GM19324 (cell line): ENCODE measurements at regions not wholly inside any gene's neighbourhood (a gene's known extent, or its start where the extent isn't known, plus 50 kb on each side); places are given as distances from the start of the nearest gene placed in this dataset.

Experiments used
- ATAC-seq: cut with Tn5 transposase; IDR thresholded peaks from one replicate; pipeline ENCODE4 v1.9.1; 2021; ENCODE audit warnings: mild to moderate bottlenecking, moderate library complexity; ENCODE audit not compliant: unreplicated experiment, low FRiP score

DNA sequence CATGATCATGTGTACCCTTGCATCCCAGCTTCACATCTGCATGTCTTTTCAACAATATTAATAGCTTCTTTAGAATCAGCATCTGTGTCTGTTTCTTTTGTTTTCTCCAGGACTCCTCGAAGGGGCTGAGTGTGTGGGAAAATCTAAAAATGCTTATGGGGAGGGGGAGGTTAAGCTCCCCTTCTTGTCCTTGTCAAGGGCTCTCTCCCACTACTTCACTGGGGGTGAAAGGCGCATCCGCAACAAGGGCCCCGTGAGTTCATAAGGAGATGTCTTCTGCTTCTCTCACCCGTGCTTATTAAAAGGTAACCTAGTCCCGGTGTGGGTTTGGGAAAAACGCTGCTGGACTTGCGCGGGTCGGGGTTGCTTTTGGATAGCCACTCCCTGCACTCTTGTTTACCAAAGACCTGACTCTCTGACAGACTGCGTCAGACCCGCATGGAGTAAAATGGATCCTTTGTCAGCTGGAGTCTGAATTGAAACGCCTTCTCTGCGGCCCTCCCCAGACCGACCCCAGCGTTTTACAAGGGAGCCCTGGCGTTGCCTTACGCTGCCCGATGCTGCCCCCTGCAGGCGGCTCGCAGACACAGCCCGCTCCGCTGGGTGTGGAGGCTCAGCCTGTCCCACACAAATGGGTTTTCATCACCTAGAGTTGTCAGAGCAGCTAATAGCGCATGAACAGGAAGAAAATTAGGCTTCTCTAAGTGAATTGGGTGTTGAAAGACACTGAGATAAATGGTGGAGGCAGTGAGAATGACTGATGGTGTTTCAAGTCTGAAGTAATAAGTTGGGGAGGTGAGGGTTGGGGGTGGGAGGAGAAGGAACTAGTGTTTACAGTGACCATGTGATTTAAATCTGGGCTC, 53.8 kb downstream of the IER5 start:
- ATAC-seq: peak; percentile 60

GRCh38 chr1:181143102-181143859, 54.8 kb downstream of the IER5 start:
- no peak for ATAC-seq

GRCh38 chr1:181144238-181144637, 55.7 kb downstream of the IER5 start:
- no peak for ATAC-seq

DNA sequence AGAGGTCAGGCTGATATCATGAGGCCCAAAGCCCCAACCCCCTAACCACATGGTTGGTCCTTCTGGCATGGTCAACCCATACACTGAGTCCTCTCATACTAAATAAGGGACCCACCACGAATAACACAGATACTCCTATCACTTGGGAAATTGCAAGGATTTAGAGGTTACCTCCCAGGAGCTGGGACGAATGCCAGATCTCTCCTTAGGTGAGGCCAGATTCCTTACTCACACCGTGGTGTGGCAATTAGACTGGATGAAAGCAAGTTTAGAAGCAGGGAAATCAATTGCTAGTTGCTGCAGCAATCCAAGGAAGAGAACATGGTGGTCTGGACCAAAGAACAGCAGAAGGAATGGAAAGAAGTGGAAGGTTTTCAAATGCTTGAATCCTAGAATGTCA, 60.1 kb downstream of the IER5 start:
- ATAC-seq: no peak

GRCh38 chr1:181149326-181150125, 61.0 kb downstream of the IER5 start:
- peak; percentile 68 for ATAC-seq

DNA sequence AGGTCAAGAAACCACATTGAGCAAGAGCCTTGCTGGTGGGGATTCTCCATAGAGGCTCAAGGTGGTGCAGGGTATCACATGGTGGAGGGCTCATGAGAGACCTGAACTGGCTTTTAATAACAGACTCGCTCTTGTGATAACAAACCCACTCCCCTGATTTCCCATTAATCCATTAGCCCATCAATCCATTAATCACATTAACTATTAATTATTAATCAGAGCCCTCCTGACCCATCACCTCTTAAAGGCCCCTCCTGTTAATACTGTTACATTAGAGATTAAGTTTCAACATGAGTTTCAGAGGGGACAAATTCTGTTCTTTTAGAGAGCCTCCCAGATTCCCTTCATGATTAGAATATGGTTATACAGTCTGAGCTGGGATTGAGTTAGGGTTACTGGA, 61.8 kb downstream of the IER5 start:
- no peak for ATAC-seq

DNA sequence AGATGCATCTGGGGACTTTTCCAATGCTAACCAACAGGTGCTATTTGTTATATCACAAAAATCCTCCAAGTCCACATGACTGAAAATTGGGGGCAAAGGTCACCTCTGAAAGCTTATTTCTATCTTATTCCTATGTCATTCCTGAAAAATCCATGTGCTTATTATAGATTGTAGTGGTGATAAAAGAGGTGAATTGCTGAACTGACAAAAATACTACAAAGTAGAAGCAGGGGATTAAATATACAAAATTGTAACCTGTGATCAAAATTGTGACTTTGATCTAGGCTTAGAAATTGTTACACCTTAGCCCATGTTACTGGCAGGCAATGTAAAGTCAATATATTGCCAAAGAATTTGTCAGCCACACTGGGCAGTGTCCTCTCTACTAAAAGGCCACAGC, 62.3 kb downstream of the IER5 start:
- ATAC-seq: no peak

- no peak for ATAC-seq
These were observed 63.2 kb downstream of the IER5 start for GRCh38 chr1:181151378-181152326.

DNA sequence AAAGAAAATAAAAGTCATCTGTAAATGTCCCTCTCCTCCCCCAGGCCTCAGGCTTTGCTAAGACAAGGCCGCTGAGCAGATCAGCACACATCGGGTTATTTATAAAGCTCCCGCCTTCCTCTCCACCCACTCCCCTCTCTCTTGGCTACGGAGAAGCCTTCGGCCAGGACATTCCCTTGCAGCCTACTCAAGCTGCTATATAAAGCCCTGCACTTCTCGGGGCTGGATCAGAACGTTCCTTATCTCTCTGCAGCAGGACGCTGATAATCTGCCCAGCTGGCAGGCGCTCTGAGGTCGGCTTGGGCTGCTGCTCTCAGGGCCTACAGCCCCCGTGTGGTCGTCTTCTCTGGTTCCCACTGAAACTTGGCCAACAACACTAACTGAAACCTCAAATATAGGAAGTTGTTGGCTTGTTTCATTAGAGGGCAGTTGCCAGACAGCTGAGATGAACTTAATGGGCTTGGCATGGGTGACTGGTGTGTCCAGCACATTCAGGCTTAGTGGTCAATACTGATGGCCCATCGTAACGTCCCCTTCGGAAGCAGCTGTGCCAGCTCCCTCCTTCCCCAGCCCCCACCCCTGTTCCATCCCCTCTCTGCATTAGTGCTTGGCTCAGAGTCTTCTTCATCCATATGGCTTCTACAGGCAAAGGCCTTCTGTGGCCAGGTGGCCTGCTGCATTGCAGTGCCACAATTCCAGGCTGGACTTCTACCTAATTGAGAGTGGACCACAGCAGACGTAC, 64.6 kb downstream of the IER5 start:
- ATAC-seq: peak; percentile 75

DNA sequence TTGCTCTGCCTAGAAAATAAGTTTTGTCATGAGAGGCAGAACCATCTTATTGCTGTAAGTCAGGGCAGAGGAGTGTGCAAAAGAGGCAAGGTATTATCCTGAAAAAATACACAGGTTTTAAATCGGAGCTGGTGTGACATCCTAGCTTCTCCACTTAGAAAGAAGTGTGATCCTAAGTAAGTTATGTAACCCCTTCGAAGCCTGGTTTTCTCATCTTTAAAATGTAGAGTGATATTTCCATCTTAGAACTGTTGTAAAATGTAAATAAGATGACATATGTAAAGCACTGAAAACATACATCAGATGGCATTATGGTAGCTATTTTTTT, 65.1 kb downstream of the IER5 start:
- no peak for ATAC-seq

GRCh38 chr1:181155339-181155738, 66.8 kb downstream of the IER5 start:
- no peak for ATAC-seq

GRCh38 chr1:181159451-181160140, 71.1 kb downstream of the IER5 start:
- no peak for ATAC-seq

DNA sequence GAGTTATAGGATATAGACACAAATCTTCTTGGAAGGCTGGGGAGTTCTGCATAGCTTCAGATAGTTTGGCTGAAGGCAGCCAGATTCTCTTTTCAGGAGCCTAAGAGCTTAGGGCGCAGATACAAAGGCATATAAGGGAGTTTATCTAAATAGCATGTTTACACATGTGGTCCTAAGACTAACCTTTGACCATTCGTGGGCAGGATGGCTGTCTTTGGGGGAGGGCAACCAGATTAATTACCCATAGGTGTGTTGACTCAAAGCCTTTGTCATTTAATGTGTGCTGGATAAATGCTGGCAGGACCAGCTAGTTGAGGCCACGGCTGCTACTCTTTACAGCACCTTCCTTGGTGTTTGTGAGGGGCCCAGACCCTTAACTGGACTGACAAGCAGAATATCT, 71.8 kb downstream of the IER5 start:
- ATAC-seq: no peak

- ATAC-seq: no peak
These were observed 72.7 kb downstream of the IER5 start for GRCh38 chr1:181160998-181161870.

GRCh38 chr1:181163662-181164061, 75.2 kb downstream of the IER5 start:
- ATAC-seq: no peak

- peak; percentile 88 for ATAC-seq
These were observed 78.1 kb downstream of the IER5 start for GRCh38 chr1:181166377-181167196.

DNA sequence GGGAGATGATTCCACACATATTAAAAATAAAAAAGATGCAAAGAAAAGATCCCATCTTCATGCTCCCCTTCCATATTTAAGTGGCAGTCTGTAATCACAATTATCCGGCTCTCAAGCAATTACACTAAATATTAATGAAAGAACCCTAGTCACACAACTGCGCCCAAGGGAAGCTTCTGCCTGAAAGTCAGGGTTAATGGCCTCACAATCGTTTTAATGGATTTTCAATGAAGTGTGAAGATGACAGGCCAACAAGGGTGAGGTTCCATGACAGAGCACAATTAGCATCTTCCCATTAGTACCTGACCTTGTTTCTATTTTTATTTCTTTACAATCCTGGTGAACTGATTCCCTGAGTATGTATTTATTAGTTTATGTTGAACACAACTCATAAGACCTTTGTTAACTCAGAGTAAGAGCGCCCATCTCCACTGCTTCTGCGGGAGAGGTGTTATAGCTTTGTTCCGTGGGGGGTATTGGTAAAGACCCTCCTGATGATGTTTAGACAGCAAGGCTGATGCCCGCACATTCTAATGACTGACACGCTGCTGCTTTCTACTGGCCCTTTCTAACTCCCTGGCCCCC, 80.9 kb downstream of the IER5 start:
- ATAC-seq: no peak
